PC-9 (cell line): ENCODE measurements at regions not wholly inside any gene's neighbourhood (a gene's known extent, or its start where the extent isn't known, plus 50 kb on each side); places are given as distances from the start of the nearest gene placed in this dataset.

ENCODE experiments used
- BruUV-seq: library from RNA; stranded (reverse); fragments of 400-500 nt; replicated peaks from 2 replicates; lab custom pipeline; 2021; lab: Mats Ljungman, UMichigan
- CTCF ChIA-PET: fragments of 300-600 bp; sonication (Branson Sonifier 250); formaldehyde crosslinking; loops from one replicate; lab custom pipeline; 2022; ENCODE audit warnings: antibody characterized with exemption; lab: Charles Lee
- POLR2A ChIA-PET: fragments of 300-600 bp; sonication (Branson Sonifier 250); formaldehyde crosslinking; loops from one replicate; lab custom pipeline; 2022; ENCODE audit warnings: antibody characterized with exemption; ENCODE audit not compliant: unreplicated experiment; lab: Charles Lee
- DNase-seq, 2 experiments: peaks; one replicate each; pipeline versions ENCODE4 v3.0.0 to v3.0.0-alpha.2; 2015 to 2022; ENCODE audit warnings: mixed read lengths in 1 of 2
- H2AFZ ChIP-seq: fragments of 200-600 bp; sonication (generic); 2 replicates; pipeline ENCODE4 v1.8.1; 2017; ENCODE audit warnings: antibody characterized with exemption
- H3F3A ChIP-seq: fragments of 200-600 bp; sonication (generic); 2 replicates; pipeline ENCODE4 v1.8.1; 2017; ENCODE audit warnings: antibody characterized with exemption, mild to moderate bottlenecking, low read depth; ENCODE audit not compliant: insufficient read depth
- H3K27ac ChIP-seq: fragments of 200-600 bp; sonication (generic); 2 replicates; pipeline ENCODE4 v1.6.1; 2016; ENCODE audit warnings: mixed run types
- H3K27me3 ChIP-seq: fragments of 200-600 bp; sonication (generic); 2 replicates; pipeline ENCODE4 v1.6.1; 2016; ENCODE audit warnings: low read depth, mixed run types; ENCODE audit not compliant: insufficient read depth
- H3K36me3 ChIP-seq: fragments of 200-600 bp; sonication (generic); 2 replicates; pipeline ENCODE4 v1.6.1; 2016; ENCODE audit warnings: low read depth, mixed run types
- H3K4me1 ChIP-seq: fragments of 200-600 bp; sonication (generic); replicated peaks from 2 replicates; pipeline ENCODE4 v1.6.1; 2016; ENCODE audit warnings: mixed run types; ENCODE audit not compliant: insufficient read depth
- H3K4me2 ChIP-seq: fragments of 200-600 bp; sonication (generic); 2 replicates; pipeline ENCODE4 v1.6.1; 2017; ENCODE audit warnings: mixed run types
- H3K4me3 ChIP-seq: fragments of 200-600 bp; sonication (generic); 2 replicates; pipeline ENCODE4 v1.6.1; 2016; ENCODE audit warnings: mixed run types
- H3K79me2 ChIP-seq: fragments of 200-600 bp; sonication (generic); 2 replicates; pipeline ENCODE4 v1.6.1; 2017; ENCODE audit warnings: low read depth, mixed run types
- H3K9me2 ChIP-seq: fragments of 200-600 bp; sonication (generic); 2 replicates; pipeline ENCODE4 v1.8.1; 2017; ENCODE audit warnings: mild to moderate bottlenecking; ENCODE audit not compliant: insufficient read depth
- H3K9me3 ChIP-seq: fragments of 200-600 bp; sonication (generic); 2 replicates; pipeline ENCODE4 v1.8.1; 2016; ENCODE audit warnings: low read depth; ENCODE audit not compliant: insufficient read depth
- H4K20me1 ChIP-seq: fragments of 200-600 bp; sonication (generic); 2 replicates; pipeline ENCODE4 v1.8.1; 2017; ENCODE audit not compliant: insufficient read depth
- CTCF ChIP-seq: fragments of 200-600 bp; sonication (generic); conservative IDR thresholded peaks from 2 replicates; pipeline ENCODE4 v1.6.1; 2017; ENCODE audit warnings: mixed run types, antibody characterized with exemption, mild to moderate bottlenecking, moderate library complexity
- EZH2 ChIP-seq: fragments of 200-600 bp; sonication (generic); IDR thresholded peaks from 2 replicates; pipeline ENCODE4 v1.8.0; 2017; ENCODE audit warnings: antibody characterized with exemption, low read depth
- intact Hi-C: fragments of 100-400 bp; cut with micrococcal nuclease; formaldehyde crosslinking; loops from one replicate; pipeline ENCODE4 v1.10.0; 2022; ENCODE audit not compliant: unreplicated experiment

DNA sequence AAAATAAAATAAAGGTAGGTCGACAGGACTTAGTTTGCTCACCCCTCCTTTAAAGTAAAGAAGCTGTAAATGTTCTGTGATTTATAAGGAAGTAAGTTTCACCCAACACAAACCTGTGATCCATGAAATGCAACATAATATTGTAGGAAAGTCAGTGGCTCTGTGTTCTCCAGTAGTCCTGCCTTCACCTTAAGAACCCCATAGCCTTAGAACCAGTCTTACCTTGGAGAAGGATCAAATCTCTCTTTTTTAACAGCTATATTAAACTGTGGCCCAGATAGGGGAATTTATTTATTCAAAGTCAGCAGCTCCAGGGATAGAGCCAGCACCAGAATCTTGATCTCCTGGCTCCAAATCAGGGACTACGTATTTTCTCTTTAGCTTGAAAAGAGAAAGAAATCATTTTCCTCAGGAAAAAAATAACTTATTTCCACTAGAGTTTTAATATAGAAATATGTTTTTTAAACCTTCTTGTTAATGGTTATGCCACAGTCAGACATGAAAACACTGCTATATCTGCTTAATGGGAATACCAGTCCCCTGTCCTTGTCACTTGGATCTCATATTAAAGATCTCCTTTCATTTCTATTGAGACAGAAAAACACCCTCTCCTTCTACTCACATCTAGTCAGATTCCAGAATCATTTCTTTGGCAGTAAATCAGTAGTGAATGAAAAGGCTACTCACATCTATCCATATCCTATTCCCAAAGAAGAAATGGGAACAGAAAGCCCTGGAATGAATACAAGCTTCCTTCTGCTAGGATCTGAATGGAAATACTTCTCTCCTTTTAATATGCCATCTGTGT lies 269.2 kb upstream of the TNC start:
- Histone ChIP-seq H3K36me3 (0 out of 2 replicates have a peak, but pooled peaks cover 6% of the 10 kb centered on the region), H3K4me1 (no peaks in the 10 kb centered on the region), H3K4me2 (no peak overlapping the region), H3K27ac (no peak overlapping the region), H3K9me2 (no peaks in the 10 kb centered on the region), H2AFZ (no peak overlapping the region), H4K20me1 (no peaks in the 10 kb centered on the region), H3F3A (no peaks in the 10 kb centered on the region), H3K4me3 (no peak overlapping the region), H3K79me2 (no peaks in the 10 kb centered on the region), H3K9me3 (peaks cover 16% of the 10 kb centered on the region; the same call in 1 of the 2 replicates), H3K27me3 (no peaks in the 10 kb centered on the region)
- DNase-seq, result no peak
- TF ChIP-seq CTCF (no peak), EZH2 (no peak)
- no TSS peak for BruUV-seq
- ChIA-PET CTCF (no interaction called here), POLR2A (no interaction called here)
- intact Hi-C loops, result no loop called here

DNA sequence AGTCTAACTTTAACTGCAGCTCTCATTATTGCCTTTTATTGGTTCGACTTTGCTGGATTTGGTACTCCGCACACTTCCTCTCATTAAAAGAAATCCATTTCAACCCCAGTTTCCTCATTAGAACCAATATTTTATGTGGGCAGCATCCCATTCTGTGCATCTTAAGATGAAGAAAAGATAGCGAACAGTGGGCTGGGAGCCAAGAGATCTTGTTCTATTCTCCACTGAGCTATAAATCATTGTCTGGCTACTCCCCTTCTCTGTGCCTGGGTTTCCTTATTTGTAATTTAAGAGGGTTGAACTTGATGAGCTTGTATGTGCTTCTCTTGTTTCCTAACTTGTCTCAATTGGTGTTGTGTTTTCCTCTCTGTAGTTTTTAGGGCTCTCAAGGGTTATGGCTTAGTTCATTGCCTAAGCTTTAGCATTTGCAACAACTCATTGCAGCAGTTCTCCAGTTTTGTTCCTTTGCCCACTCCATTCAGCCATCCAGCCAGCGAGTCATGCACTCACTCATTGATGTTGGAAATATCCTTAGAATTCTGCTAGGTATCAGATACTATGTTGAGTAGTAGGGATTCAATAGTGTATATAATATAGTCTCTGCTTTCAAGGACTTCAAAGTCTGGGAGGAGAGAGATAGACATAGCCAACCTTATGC lies 273.3 kb upstream of the TNC start:
- H3K27me3 ChIP-seq, result no peaks in the 10 kb centered on the region
- H3K9me3 ChIP-seq, result no peaks in the 10 kb centered on the region; the same call in 1 of the 2 replicates
- H3K4me3 ChIP-seq, result no peak overlapping the region
- no peak overlapping the region for H3K27ac ChIP-seq
- H3K9me2 ChIP-seq, result no peaks in the 10 kb centered on the region
- H3K36me3 ChIP-seq, result no peaks in the 10 kb centered on the region
- no peaks in the 10 kb centered on the region for H3K79me2 ChIP-seq
- peaks cover 9% of the 10 kb centered on the region; the same call in 1 of the 2 replicates for H3F3A ChIP-seq
- ChIA-PET POLR2A (interaction anchor here (0.6 kb wide), 1 partner anchor 129 kb away, joined by 3 read pairs; no protein-coding TSS in a partner anchor), CTCF (no interaction called here)
- H3K4me1 ChIP-seq, result peaks cover 28% of the 10 kb centered on the region
- intact Hi-C loops, result no loop called here
- DNase-seq, result no peak
- BruUV-seq, result no TSS peak
- H4K20me1 ChIP-seq, result no peaks in the 10 kb centered on the region
- TF ChIP-seq CTCF (no peak), EZH2 (no peak)
- H3K4me2 ChIP-seq, result no peak overlapping the region
- H2AFZ ChIP-seq, result no peak overlapping the region

DNA sequence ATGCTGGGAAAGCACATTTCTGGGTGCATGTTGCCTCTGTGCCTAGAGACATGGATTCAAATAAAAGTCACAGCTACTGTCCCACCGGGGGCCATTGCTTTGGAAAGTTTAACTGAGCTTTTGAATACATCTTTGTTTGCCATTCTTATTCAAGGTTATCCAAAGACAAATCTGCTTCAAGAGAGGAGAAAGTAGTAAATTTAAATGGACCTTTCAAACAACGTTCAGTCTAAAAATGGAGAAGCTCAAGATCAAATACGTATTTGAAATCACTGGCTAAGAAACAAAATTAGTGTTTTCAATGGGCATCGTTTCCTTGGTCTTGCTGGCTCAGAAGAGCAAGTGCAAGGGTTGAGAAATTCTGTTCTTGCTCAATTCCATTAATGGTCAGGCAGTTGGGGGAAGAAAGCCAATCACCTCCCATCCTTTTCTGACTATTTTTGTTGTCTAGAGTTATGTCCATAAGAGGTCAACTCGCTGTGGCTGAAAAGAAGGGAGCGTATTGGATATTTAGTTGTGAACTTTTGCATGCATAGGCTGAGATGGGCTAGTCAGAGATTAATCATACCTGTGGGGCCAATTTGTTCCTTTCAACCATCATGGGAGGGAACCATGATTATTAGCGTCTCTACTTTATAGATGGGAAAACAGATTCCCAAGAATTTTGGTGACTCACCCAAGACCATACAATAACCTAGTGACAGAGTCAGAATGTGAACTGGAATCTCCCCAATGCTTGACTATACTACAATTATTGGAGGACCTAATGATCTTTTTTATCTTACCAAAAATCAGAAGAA lies 276.2 kb upstream of the TNC start:
- Histone ChIP-seq H2AFZ (no peak overlapping the region), H3K4me2 (no peak overlapping the region), H3K27me3 (no peaks in the 10 kb centered on the region), H3K4me1 (peaks cover 34% of the 10 kb centered on the region), H3K79me2 (no peaks in the 10 kb centered on the region), H3K9me2 (no peaks in the 10 kb centered on the region), H4K20me1 (no peaks in the 10 kb centered on the region), H3K36me3 (no peaks in the 10 kb centered on the region), H3K27ac (peak overlapping the region; percentile 41), H3F3A (peaks cover 9% of the 10 kb centered on the region; the same call in 1 of the 2 replicates), H3K9me3 (no peaks in the 10 kb centered on the region), H3K4me3 (no peak overlapping the region)
- BruUV-seq, result no TSS peak
- ChIA-PET POLR2A (no interaction called here), CTCF (no interaction called here)
- DNase-seq, result peak in 1 of 2 experiments; percentile 71
- intact Hi-C loops, result loop anchor here (1.0 kb wide), 1 partner anchor 21 kb away; no protein-coding TSS in a partner anchor
- TF ChIP-seq CTCF (no peak), EZH2 (no peak)
